Chondrocyte (in vitro differentiated cells): ENCODE measurements at regions not wholly inside any gene's neighbourhood (a gene's known extent, or its start where the extent isn't known, plus 50 kb on each side); places are given as distances from the start of the nearest gene placed in this dataset.

Source experiments
- DNase-seq: peaks from one replicate; pipeline ENCODE4 v3.0.0; 2021; ENCODE audit warnings: mixed read lengths, low spot score
- H3K27ac Mint-ChIP-seq: one replicate; pipeline ENCODE4 v1.8.0; 2021; ENCODE audit warnings: mild to moderate bottlenecking, moderate library complexity, mixed read lengths; ENCODE audit not compliant: unreplicated experiment
- H3K27me3 Mint-ChIP-seq: 2 replicates; pipeline ENCODE4 v1.8.0; 2021; ENCODE audit warnings: low read depth, mixed read lengths
- H3K36me3 Mint-ChIP-seq: 2 replicates; pipeline ENCODE4 v1.8.0; 2021; ENCODE audit warnings: low read depth, mixed read lengths
- H3K4me1 Mint-ChIP-seq: 2 replicates; pipeline ENCODE4 v1.8.0; 2021; ENCODE audit warnings: low read depth, mild to moderate bottlenecking, mixed read lengths
- H3K4me3 Mint-ChIP-seq: one replicate; pipeline ENCODE4 v1.8.0; 2021; ENCODE audit warnings: mild to moderate bottlenecking, moderate library complexity, mixed read lengths; ENCODE audit not compliant: unreplicated experiment
- H3K9me3 Mint-ChIP-seq: 2 replicates; pipeline ENCODE4 v1.8.0; 2021; ENCODE audit warnings: low read depth, mixed read lengths
- TF ChIP-seq, protein P1 (sequence below): fragments of 200-600 bp; sonication (generic); IDR thresholded peaks from 2 replicates; pipeline ENCODE4 v1.5.0; 2021; ENCODE audit warnings: antibody characterized with exemption, mild to moderate bottlenecking, moderate library complexity

DNA sequence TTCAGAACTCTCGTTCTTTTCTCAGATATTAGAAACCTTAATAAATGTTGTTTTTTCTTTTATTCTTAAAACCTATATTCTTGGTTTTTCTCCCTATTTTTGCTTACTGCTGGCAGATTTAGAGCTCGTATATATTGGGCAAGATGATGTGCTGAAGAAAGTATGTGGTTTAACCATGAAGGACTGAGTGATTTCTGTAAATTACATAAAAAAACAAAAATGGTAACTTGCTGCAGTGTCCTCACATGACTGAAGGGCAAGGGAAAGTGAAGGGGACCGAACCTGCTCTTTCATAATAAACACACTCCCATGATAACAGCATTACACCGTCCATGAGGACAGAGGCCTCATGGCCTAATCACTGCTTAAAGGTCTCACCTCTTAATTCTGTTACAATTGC, 393.8 kb upstream of the ZNF608 start:
- peaks cover 26% of the 10 kb centered on the region for H3K4me1 Mint-ChIP-seq
- H3K27ac Mint-ChIP-seq: no peak overlapping the region
- H3K36me3 Mint-ChIP-seq: no peaks in the 10 kb centered on the region
- H3K27me3 Mint-ChIP-seq: no peaks in the 10 kb centered on the region
- H3K4me3 Mint-ChIP-seq: no peak overlapping the region
- TF ChIP-seq, protein P1, sequence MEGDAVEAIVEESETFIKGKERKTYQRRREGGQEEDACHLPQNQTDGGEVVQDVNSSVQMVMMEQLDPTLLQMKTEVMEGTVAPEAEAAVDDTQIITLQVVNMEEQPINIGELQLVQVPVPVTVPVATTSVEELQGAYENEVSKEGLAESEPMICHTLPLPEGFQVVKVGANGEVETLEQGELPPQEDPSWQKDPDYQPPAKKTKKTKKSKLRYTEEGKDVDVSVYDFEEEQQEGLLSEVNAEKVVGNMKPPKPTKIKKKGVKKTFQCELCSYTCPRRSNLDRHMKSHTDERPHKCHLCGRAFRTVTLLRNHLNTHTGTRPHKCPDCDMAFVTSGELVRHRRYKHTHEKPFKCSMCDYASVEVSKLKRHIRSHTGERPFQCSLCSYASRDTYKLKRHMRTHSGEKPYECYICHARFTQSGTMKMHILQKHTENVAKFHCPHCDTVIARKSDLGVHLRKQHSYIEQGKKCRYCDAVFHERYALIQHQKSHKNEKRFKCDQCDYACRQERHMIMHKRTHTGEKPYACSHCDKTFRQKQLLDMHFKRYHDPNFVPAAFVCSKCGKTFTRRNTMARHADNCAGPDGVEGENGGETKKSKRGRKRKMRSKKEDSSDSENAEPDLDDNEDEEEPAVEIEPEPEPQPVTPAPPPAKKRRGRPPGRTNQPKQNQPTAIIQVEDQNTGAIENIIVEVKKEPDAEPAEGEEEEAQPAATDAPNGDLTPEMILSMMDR: no peak
- no peak for DNase-seq
- H3K9me3 Mint-ChIP-seq: no peaks in the 10 kb centered on the region

DNA sequence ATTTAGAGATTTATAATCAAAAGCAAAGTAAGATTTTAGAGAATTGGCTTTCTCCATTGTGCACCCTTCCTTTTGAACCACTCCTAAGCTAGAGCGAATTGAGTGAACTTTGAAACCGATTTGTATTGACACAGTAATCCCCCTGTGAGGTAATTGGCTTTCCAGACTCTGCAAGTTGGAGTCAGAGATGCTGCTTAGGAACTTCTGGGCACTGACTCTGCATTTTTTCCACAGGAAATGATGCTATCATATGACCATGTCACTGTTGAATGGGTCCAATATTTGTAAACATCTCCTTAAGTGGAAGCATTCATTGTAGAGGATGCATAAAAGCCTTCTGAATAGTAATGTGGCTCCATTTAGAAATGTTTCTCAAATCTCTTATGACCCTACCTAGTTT, 394.4 kb upstream of the ZNF608 start:
- DNase-seq: no peak
- TF ChIP-seq, protein P1: no peak
- H3K9me3 Mint-ChIP-seq: no peaks in the 10 kb centered on the region
- H3K27ac Mint-ChIP-seq: no peak overlapping the region
- H3K4me3 Mint-ChIP-seq: no peak overlapping the region
- H3K27me3 Mint-ChIP-seq: no peaks in the 10 kb centered on the region
- peaks cover 24% of the 10 kb centered on the region for H3K4me1 Mint-ChIP-seq
- no peaks in the 10 kb centered on the region for H3K36me3 Mint-ChIP-seq

DNA sequence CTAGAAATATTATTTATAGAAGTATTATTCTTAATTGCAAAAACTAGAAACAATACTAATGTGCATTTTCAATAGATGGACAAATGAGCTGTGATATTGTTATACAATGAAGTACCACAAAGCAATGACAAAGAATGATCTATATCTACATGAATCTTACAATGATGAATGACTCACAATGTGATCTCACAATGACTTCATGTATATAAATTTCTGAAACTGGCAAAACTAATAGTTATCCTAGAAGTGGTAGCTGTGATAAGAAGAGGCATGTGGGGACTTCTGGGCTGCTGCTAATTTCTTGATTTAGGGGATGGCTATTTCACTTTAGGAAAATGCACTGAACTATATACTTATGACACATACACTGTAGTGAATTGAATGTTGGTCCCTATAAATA, 396.0 kb upstream of the ZNF608 start:
- Mint-ChIP-seq H3K27me3 (no peaks in the 10 kb centered on the region), H3K4me3 (no peak overlapping the region), H3K9me3 (no peaks in the 10 kb centered on the region), H3K36me3 (no peaks in the 10 kb centered on the region), H3K4me1 (peaks cover 22% of the 10 kb centered on the region), H3K27ac (no peak overlapping the region)
- DNase-seq: no peak
- TF ChIP-seq, protein P1: no peak

DNA sequence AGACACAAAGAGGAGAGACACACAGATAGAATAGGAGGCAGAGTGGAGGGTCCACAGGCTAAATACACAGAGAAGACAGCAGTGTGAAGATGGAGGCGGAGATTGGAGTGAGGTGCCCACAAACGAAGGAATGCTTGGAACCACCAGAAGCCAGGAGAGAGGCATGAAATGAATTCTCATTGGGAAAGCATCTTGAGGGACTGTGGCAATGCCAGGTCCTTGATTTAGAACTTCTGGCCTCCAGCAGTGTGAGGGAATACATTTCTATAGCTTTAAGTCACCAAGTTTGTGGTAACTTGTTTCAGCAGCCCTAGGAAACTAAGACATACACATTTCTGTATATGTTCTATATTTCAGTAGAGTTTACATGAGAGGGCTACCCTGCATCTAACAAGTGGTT, 396.6 kb upstream of the ZNF608 start:
- Mint-ChIP-seq H3K36me3 (no peaks in the 10 kb centered on the region), H3K27me3 (no peaks in the 10 kb centered on the region), H3K4me1 (peaks cover 20% of the 10 kb centered on the region), H3K9me3 (no peaks in the 10 kb centered on the region), H3K27ac (no peak overlapping the region), H3K4me3 (no peak overlapping the region)
- TF ChIP-seq, protein P1: no peak
- no peak for DNase-seq

DNA sequence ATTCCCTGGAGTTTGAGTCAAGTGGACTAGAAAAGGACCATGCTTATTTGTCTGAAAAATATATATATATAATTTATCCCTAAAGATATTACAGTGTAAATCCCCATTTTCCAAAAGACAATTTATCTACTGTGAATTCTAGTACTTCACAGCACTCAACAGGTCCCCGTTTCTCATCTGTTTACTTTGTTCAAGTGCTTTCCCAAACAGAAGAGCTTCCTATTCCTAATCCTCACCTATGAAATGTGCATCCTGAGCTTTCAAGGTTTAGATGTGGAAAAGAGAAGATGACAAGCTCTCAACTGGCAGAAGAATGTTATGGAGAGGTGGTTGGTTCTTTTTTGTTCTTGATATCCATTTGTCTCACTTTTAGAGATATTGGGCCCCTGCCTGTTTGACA, 401.6 kb upstream of the ZNF608 start:
- Mint-ChIP-seq H3K27ac (no peak overlapping the region), H3K4me3 (no peak overlapping the region), H3K9me3 (no peaks in the 10 kb centered on the region), H3K27me3 (no peaks in the 10 kb centered on the region), H3K4me1 (peaks cover 30% of the 10 kb centered on the region), H3K36me3 (no peaks in the 10 kb centered on the region)
- TF ChIP-seq, protein P1: no peak
- DNase-seq: no peak
